ENCODE measurements at regions not wholly inside any gene's neighbourhood (a gene's known extent, or its start where the extent isn't known, plus 50 kb on each side); places are given as distances from the start of the nearest gene placed in this dataset.

DNA sequence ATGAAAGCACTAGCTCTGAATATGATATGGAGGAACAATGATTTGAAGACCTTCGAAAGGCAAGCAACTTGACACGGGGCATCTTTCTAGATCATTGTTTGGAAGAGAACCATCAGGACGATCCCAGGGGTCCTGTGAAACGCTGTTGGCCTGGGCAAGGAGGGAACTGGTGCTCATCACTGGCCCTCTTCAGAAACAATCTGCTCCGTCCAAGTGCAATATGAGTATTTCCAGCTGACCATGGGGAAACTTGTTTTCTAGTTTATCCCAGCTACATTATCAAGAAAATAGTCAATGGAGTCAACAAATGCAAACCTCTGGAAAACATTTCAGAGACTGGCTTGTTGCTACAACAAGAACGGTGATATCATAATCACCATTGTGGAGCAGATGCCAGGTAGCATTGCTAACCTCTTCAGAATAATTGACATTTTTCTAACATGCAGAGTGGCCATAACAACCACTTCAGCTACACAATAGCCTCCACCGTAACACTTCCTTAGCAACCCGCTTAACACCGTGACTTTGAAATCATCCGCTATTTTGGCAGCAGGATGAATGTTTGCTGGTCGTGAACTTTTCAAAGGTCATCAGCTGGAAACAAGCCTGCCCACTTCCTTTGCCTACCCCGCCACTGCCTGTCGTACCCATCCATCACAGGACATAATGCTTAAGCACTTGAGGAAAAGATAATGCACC, 112.0 kb upstream of the PDE10A start:
- Histone ChIP-seq H3K4me3 (ENCODE audit: control extremely low read depth in 1 of 5, extremely low read depth in 1 of 5, insufficient read depth in 1 of 5, low read depth in 2 of 5, low read length in 4 of 5) (no peak overlapping the region), H3K36me3 (replicated peaks in 1 of 2; ENCODE audit: control extremely low read depth in 1 of 2, control insufficient read depth in 1 of 2, extremely low read depth in 1 of 2, insufficient read depth in 2 of 2, low read length in 1 of 2) (no peaks in the 10 kb centered on the region), H3K9me3 (ENCODE audit: control extremely low read depth in 1 of 3, control insufficient read depth in 2 of 3, insufficient read depth in 1 of 3, low read length in 2 of 3) (no peaks in the 10 kb centered on the region), H3K27ac (ENCODE audit: low read length in 2 of 2) (no peak overlapping the region), H4K20me1 (ENCODE audit: control insufficient read depth, insufficient read depth, low read length, poor library complexity, severe bottlenecking) (no peaks in the 10 kb centered on the region), H3K4me1 (ENCODE audit: control insufficient read depth in 2 of 2, insufficient read depth in 2 of 2, low read length in 2 of 2) (no peaks in the 10 kb centered on the region), H3K27me3 (replicated peaks in 1 of 4; ENCODE audit: control extremely low read depth in 1 of 4, control insufficient read depth in 3 of 4, insufficient read depth in 4 of 4, low read length in 3 of 4) (peaks cover 0 to 6% (median 4%) of the 10 kb centered on the region in 4 experiments), H2AFZ (ENCODE audit: insufficient read depth, low read depth, low read length, poor library complexity, severe bottlenecking) (no peak overlapping the region), H3K9ac (ENCODE audit: low read length) (no peak overlapping the region), H3K4me2 (replicated peaks; ENCODE audit: low read depth, low read length, poor library complexity, severe bottlenecking) (no peak overlapping the region), H3K79me2 (ENCODE audit: control insufficient read depth, insufficient read depth, low read length) (no peaks in the 10 kb centered on the region)
- ATAC-seq (ENCODE audit: low read depth): no peak
- WGBS (ENCODE audit: insufficient coverage): 29% methylated on average over 11 of the region's 13 CpGs
- no peak for TF ChIP-seq CTCF (IDR thresholded peaks at IDR 0.05)
- ChIA-PET CTCF (interaction anchor here (0.9 to 1.5 kb wide), 2 partner anchors 9 to 331 kb away, joined by 3 read pairs; no protein-coding TSS in a partner anchor), POLR2A (no interaction called here)
- peaks cover 19% of the 10 kb centered on the region for H3K27me3 Mint-ChIP-seq
- H3K9me3 Mint-ChIP-seq (ENCODE audit: insufficient read depth): no peaks in the 10 kb centered on the region
- H3K27ac Mint-ChIP-seq: no peak overlapping the region
- DNase-seq: no peak
- H3K4me3 Mint-ChIP-seq: no peak overlapping the region
- intact Hi-C loops (cut with micrococcal nuclease): no loop called here
- no peaks in the 10 kb centered on the region for H3K4me1 Mint-ChIP-seq

DNA sequence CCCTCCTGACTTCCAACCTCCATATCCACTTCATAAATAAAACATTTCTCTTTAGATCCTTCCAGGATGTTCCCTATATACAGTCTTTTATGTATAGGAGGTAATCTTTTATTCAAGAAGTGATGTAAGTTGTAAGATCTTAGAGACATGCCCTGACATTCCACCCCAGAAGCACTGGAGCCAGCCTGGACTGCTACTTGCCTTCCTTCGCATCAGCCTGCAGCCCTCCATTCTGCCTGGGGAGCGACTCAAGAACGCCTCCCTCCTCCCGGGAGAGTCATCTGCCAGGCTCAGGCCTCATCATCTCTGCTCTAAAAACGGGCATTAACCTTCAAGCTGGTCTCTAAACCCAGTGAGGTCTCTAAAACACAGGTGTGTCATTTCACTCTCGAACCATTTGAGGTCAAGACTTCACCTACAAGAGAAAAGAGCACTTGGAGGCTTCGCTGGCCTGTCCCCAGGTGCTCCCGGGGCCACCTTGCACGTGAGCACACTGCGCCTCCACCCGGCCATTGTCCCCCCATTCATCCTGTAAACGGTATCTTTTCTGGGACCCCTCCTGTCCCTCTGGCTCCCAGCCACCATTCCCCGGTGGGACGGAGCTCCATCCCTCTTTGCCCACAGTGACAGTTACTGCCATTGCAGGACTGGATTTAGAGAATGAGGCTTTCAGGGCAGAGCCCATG, 107.5 kb upstream of the PDE10A start:
- ATAC-seq (ENCODE audit: low read depth): no peak
- no peak overlapping the region for H3K4me2 ChIP-seq (replicated peaks; ENCODE audit: low read depth, low read length, poor library complexity, severe bottlenecking)
- no peaks in the 10 kb centered on the region for H4K20me1 ChIP-seq (ENCODE audit: control insufficient read depth, insufficient read depth, low read length, poor library complexity, severe bottlenecking)
- no peak overlapping the region for H3K27ac ChIP-seq (ENCODE audit: low read length in 2 of 2)
- Mint-ChIP-seq H3K27me3 (peaks cover 22% of the 10 kb centered on the region), H3K9me3 (ENCODE audit: insufficient read depth) (no peaks in the 10 kb centered on the region), H3K4me1 (no peaks in the 10 kb centered on the region), H3K4me3 (no peak overlapping the region), H3K27ac (no peak overlapping the region)
- H3K79me2 ChIP-seq (ENCODE audit: control insufficient read depth, insufficient read depth, low read length): no peaks in the 10 kb centered on the region
- H3K9ac ChIP-seq (ENCODE audit: low read length): no peak overlapping the region
- H2AFZ ChIP-seq (ENCODE audit: insufficient read depth, low read depth, low read length, poor library complexity, severe bottlenecking): no peak overlapping the region
- H3K4me1 ChIP-seq (ENCODE audit: control insufficient read depth in 2 of 2, insufficient read depth in 2 of 2, low read length in 2 of 2): no peaks in the 10 kb centered on the region
- H3K9me3 ChIP-seq (ENCODE audit: control extremely low read depth in 1 of 3, control insufficient read depth in 2 of 3, insufficient read depth in 1 of 3, low read length in 2 of 3): peaks cover 0 to 1% (median 0%) of the 10 kb centered on the region in 3 donors
- H3K27me3 ChIP-seq (replicated peaks in 1 of 4; ENCODE audit: control extremely low read depth in 1 of 4, control insufficient read depth in 3 of 4, insufficient read depth in 4 of 4, low read length in 3 of 4): peaks cover 0 to 6% (median 4%) of the 10 kb centered on the region in 4 experiments
- TF ChIP-seq CTCF (IDR thresholded peaks at IDR 0.05): no peak
- DNase-seq: no peak
- intact Hi-C loops (cut with micrococcal nuclease): no loop called here
- H3K4me3 ChIP-seq (ENCODE audit: control extremely low read depth in 1 of 5, extremely low read depth in 1 of 5, insufficient read depth in 1 of 5, low read depth in 2 of 5, low read length in 4 of 5): no peak overlapping the region
- H3K36me3 ChIP-seq (replicated peaks in 1 of 2; ENCODE audit: control extremely low read depth in 1 of 2, control insufficient read depth in 1 of 2, extremely low read depth in 1 of 2, insufficient read depth in 2 of 2, low read length in 1 of 2): no peaks in the 10 kb centered on the region
- ChIA-PET POLR2A (no interaction called here), CTCF (no interaction called here)
- WGBS (ENCODE audit: insufficient coverage): 87% methylated on average over 12 of the region's 14 CpGs

All from B cell (primary cell).